Fibroblast of lung (primary cell): ENCODE measurements at regions not wholly inside any gene's neighbourhood (a gene's known extent, or its start where the extent isn't known, plus 50 kb on each side); places are given as distances from the start of the nearest gene placed in this dataset.

Experiments
- DNase-seq, 2 donors: peaks; one replicate each; pipeline versions ENCODE4 v3.0.0 to v3.0.0-alpha.2; 2010; ENCODE audit warnings: low read depth in 2 of 2
- H2AFZ ChIP-seq: 2 replicates; pipeline ENCODE4 v1.5.1; 2012; ENCODE audit warnings: low read length, control low read depth, inconsistent platforms
- H3K27ac ChIP-seq: 2 replicates; pipeline ENCODE4 v1.5.1; 2011; ENCODE audit warnings: low read length, control low read depth; ENCODE audit not compliant: insufficient read depth
- H3K27me3 ChIP-seq: 2 replicates; pipeline ENCODE4 v1.5.1; 2011; ENCODE audit warnings: mild to moderate bottlenecking, low read length; ENCODE audit not compliant: control insufficient read depth, insufficient read depth
- H3K36me3 ChIP-seq: 2 replicates; pipeline ENCODE4 v1.5.1; 2011; ENCODE audit warnings: low read length; ENCODE audit not compliant: control insufficient read depth, insufficient read depth
- H3K4me1 ChIP-seq: 2 replicates; pipeline ENCODE4 v1.5.1; 2011; ENCODE audit warnings: low read length; ENCODE audit not compliant: control insufficient read depth, insufficient read depth; ENCODE audit errors: extremely low read depth
- H3K4me2 ChIP-seq: 2 replicates; pipeline ENCODE4 v1.5.1; 2011; ENCODE audit warnings: low read length, control low read depth; ENCODE audit not compliant: insufficient read depth; ENCODE audit errors: extremely low read depth
- H3K4me3 ChIP-seq, 4 experiments: fragments of 200-600 bp in 1 of 4; sonication (generic) in 1 of 4; replicated peaks in 1 of 4; 2 replicates each; pipeline ENCODE4 v1.5.1; 2011 to 2016; ENCODE audit warnings: low read length in 4 of 4, low read depth in 3 of 4, mild to moderate bottlenecking in 3 of 4, control low read depth in 2 of 4, inconsistent platforms in 1 of 4, mixed read lengths in 1 of 4; ENCODE audit not compliant: insufficient read depth in 1 of 4; ENCODE audit errors: control extremely low read depth in 1 of 4
- H3K79me2 ChIP-seq: 2 replicates; pipeline ENCODE4 v1.5.1; 2012; ENCODE audit warnings: mild to moderate bottlenecking, low read length, inconsistent platforms; ENCODE audit not compliant: control insufficient read depth, insufficient read depth
- H3K9ac ChIP-seq: 2 replicates; pipeline ENCODE4 v1.5.1; 2011; ENCODE audit warnings: mild to moderate bottlenecking, low read length, control low read depth; ENCODE audit not compliant: insufficient read depth
- H3K9me3 ChIP-seq: 2 replicates; pipeline ENCODE4 v1.5.1; 2012; ENCODE audit warnings: low read depth, low read length; ENCODE audit not compliant: control insufficient read depth, insufficient read depth
- H4K20me1 ChIP-seq: 2 replicates; pipeline ENCODE4 v1.5.1; 2011; ENCODE audit warnings: low read length; ENCODE audit not compliant: control insufficient read depth, insufficient read depth; ENCODE audit errors: extremely low read depth
- EZH2 ChIP-seq: IDR thresholded peaks from 2 replicates; pipeline ENCODE4 v1.5.1; 2012; ENCODE audit warnings: low read length, control low read depth, mild to moderate bottlenecking; ENCODE audit errors: missing control alignments
- TF ChIP-seq, protein P1 (sequence below), 2 donors: IDR thresholded peaks in 1 of 2; conservative IDR thresholded peaks in 1 of 2; 1 replicate in 1 of 2; 2 replicates in 1 of 2; pipeline ENCODE4 v1.5.1; 2011 to 2012; ENCODE audit warnings: low read length in 2 of 2, control low read depth in 1 of 2, inconsistent platforms in 1 of 2, low read depth in 1 of 2, mild to moderate bottlenecking in 1 of 2

DNA sequence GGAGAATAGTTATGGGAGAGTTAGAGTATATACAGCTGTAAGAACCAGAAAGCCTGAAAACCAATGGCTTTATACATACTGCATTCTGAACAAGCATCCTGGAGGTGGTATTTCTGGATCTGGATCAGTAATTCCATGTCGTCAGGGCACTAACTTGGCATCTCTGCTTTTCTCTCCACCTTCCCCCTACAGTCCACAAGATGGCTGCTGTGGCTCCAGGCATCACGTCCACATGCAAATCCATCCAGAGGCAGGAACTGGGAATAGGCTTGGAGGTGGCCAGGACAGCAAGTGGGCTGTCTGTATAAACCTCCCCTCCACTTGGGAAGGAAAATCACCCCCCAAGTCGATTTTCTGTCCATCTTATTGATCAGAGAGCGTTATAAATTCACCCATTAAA is 86.2 kb upstream of the WDR26 start:
- H2AFZ ChIP-seq = no peak overlapping the region
- no peaks in the 10 kb centered on the region for H3K79me2 ChIP-seq
- H3K4me3 ChIP-seq = no peak overlapping the region
- no peaks in the 10 kb centered on the region for H3K9me3 ChIP-seq
- no peak overlapping the region for H3K27ac ChIP-seq
- no peak for DNase-seq
- H3K36me3 ChIP-seq = no peaks in the 10 kb centered on the region
- no peaks in the 10 kb centered on the region for H3K4me1 ChIP-seq
- TF ChIP-seq, protein P1, sequence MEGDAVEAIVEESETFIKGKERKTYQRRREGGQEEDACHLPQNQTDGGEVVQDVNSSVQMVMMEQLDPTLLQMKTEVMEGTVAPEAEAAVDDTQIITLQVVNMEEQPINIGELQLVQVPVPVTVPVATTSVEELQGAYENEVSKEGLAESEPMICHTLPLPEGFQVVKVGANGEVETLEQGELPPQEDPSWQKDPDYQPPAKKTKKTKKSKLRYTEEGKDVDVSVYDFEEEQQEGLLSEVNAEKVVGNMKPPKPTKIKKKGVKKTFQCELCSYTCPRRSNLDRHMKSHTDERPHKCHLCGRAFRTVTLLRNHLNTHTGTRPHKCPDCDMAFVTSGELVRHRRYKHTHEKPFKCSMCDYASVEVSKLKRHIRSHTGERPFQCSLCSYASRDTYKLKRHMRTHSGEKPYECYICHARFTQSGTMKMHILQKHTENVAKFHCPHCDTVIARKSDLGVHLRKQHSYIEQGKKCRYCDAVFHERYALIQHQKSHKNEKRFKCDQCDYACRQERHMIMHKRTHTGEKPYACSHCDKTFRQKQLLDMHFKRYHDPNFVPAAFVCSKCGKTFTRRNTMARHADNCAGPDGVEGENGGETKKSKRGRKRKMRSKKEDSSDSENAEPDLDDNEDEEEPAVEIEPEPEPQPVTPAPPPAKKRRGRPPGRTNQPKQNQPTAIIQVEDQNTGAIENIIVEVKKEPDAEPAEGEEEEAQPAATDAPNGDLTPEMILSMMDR (conservative IDR thresholded peaks at IDR 0.05 in 1 of 2, IDR thresholded peaks at IDR 0.05 in 1 of 2; ENCODE audit: low read depth in 1 of 2, low read length in 2 of 2) = no peak
- no peak for TF ChIP-seq EZH2
- no peaks in the 10 kb centered on the region for H3K27me3 ChIP-seq
- no peak overlapping the region for H3K9ac ChIP-seq
- H3K4me2 ChIP-seq = no peak overlapping the region
- H4K20me1 ChIP-seq = no peaks in the 10 kb centered on the region

- no peak overlapping the region for H3K27ac ChIP-seq
- H3K4me1 ChIP-seq = no peaks in the 10 kb centered on the region
- no peak overlapping the region for H3K4me2 ChIP-seq
- no peak overlapping the region for H3K4me3 ChIP-seq
- H3K27me3 ChIP-seq = no peaks in the 10 kb centered on the region
- H2AFZ ChIP-seq = no peak overlapping the region
- no peaks in the 10 kb centered on the region for H3K36me3 ChIP-seq
- H3K9ac ChIP-seq = no peak overlapping the region
- TF ChIP-seq, protein P1 (conservative IDR thresholded peaks at IDR 0.05 in 1 of 2, IDR thresholded peaks at IDR 0.05 in 1 of 2; ENCODE audit: low read depth in 1 of 2, low read length in 2 of 2) = no peak
- TF ChIP-seq EZH2 = no peak
- H4K20me1 ChIP-seq = no peaks in the 10 kb centered on the region
- no peak for DNase-seq
- no peaks in the 10 kb centered on the region for H3K9me3 ChIP-seq
- H3K79me2 ChIP-seq = no peaks in the 10 kb centered on the region
Observed at GRCh38 chr1:224521904-224522734, 87.5 kb upstream of the WDR26 start.

- Histone ChIP-seq H4K20me1 (no peaks in the 10 kb centered on the region), H3K27ac (no peak overlapping the region), H3K4me3 (no peak overlapping the region), H3K27me3 (no peaks in the 10 kb centered on the region), H3K4me1 (peaks cover under 1% of the 10 kb centered on the region), H3K36me3 (no peaks in the 10 kb centered on the region), H3K9ac (no peak overlapping the region), H3K79me2 (no peaks in the 10 kb centered on the region), H3K4me2 (no peak overlapping the region), H2AFZ (no peak overlapping the region), H3K9me3 (no peaks in the 10 kb centered on the region)
- no peak for DNase-seq
- TF ChIP-seq EZH2 = no peak
- TF ChIP-seq, protein P1 (conservative IDR thresholded peaks at IDR 0.05 in 1 of 2, IDR thresholded peaks at IDR 0.05 in 1 of 2; ENCODE audit: low read depth in 1 of 2, low read length in 2 of 2) = no peak
Observed at GRCh38 chr1:224523676-224524075, 89.1 kb upstream of the WDR26 start.
